GM21576 (cell line): ENCODE measurements at regions not wholly inside any gene's neighbourhood (a gene's known extent, or its start where the extent isn't known, plus 50 kb on each side); places are given as distances from the start of the nearest gene placed in this dataset.
"Not testable (repeated sequence)": the region's sequence is repeated elsewhere in the genome, so short reads cannot be mapped to it uniquely, and the experiment has no call there.

ENCODE experiments used
- ATAC-seq: cut with Tn5 transposase; IDR thresholded peaks from one replicate; pipeline ENCODE4 v1.9.1; 2021; ENCODE audit warnings: mild to moderate bottlenecking, moderate library complexity; ENCODE audit not compliant: unreplicated experiment

GRCh38 chr10:85280014-85280413 is 951.6 kb downstream of the CCSER2 start:
- ATAC-seq: no peak

- no peak for ATAC-seq
Observed at GRCh38 chr10:85284778-85285770, 956.7 kb downstream of the CCSER2 start.

GRCh38 chr10:85293483-85293882 is 965.1 kb downstream of the CCSER2 start:
- no peak for ATAC-seq

GRCh38 chr10:85311613-85312337 is 983.4 kb downstream of the CCSER2 start:
- no peak for ATAC-seq

- no peak for ATAC-seq
Observed at GRCh38 chr10:85315657-85316056, 987.3 kb downstream of the CCSER2 start.

DNA sequence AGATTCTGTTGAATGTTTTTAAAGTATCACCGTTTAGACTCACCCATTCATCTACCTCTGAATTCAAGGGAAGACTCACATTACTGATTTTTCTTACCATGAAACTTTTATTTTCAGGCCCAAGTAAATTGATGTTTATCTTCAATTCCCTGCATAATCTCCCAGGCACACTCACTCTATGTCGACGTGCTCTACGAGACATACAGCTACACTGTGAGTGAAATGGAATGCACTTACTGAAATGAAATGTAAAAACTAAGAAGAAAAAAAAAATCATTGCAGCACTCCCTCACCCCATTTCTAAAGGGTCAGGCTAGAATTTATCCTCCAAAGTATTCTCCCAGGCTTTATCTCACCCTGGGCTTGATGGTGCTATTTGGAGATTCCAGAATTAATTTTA is 987.9 kb downstream of the CCSER2 start:
- no peak for ATAC-seq

DNA sequence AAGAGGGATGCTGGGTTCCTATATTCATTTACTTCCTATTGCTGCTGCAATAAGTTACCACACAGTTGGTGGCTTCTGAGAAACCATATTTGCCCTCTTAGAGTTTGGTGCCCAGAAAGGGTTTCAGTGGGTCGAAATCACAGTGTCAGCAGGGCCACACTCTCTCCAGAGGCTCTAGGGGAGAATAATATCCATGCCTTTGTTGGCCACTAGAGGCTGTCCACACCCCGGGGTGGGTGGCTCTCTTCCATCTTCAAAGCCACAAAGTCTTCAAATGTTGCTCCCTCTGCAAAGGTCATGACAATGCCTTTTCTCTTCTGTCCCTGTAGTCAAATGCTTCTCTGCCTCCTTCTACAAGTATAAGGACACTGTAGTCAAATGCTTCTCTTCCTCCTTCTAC is 989.4 kb downstream of the CCSER2 start:
- ATAC-seq: no peak

GRCh38 chr10:85318809-85319807 is 990.7 kb downstream of the CCSER2 start:
- no peak for ATAC-seq

- no peak for ATAC-seq
Observed at GRCh38 chr10:85319826-85320225, 991.4 kb downstream of the CCSER2 start.

DNA sequence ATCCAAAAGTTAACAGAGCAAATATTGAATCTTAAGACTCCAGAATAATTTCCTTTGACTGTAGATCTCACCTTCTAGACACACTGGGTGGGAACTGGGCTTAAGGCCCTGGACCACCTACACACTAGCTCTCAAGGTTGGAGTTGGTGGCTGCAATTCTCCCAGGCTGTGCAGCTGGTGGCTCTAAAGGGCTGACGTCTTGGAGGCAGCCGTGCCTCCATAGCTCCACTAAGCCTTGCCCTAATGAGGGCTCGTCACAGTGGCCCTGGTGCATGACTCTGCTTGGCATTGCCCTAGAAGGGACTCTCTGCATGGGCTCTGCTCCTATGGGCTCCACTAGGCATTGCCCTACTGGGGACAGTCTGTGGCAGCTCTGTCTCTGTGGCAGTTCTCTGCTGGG is 1005.2 kb downstream of the CCSER2 start:
- ATAC-seq: no peak

GRCh38 chr10:85362401-85362800 is 1004.2 kb downstream of the GRID1 start:
- ATAC-seq: no peak

- ATAC-seq: no peak
Observed at GRCh38 chr10:85377029-85377806, 989.4 kb downstream of the GRID1 start.

DNA sequence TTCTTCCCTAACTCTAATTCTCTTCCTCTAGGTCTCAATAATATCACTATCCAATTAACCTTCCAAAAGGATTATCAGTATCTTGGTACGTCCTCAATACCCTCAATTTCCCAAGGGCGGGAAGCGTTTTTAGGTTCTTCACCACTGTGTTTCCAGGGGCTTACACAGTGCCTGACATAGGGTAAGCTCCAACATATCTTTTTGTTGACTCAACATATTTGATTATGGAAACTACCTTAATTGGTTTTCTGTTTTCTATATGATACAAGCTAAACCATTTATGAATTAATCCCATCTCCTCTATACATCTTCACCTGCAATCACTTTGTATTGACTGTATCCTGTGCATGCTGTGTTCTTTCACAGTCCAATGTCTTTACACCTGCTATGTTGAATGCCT is 987.3 kb downstream of the GRID1 start:
- no peak for ATAC-seq

DNA sequence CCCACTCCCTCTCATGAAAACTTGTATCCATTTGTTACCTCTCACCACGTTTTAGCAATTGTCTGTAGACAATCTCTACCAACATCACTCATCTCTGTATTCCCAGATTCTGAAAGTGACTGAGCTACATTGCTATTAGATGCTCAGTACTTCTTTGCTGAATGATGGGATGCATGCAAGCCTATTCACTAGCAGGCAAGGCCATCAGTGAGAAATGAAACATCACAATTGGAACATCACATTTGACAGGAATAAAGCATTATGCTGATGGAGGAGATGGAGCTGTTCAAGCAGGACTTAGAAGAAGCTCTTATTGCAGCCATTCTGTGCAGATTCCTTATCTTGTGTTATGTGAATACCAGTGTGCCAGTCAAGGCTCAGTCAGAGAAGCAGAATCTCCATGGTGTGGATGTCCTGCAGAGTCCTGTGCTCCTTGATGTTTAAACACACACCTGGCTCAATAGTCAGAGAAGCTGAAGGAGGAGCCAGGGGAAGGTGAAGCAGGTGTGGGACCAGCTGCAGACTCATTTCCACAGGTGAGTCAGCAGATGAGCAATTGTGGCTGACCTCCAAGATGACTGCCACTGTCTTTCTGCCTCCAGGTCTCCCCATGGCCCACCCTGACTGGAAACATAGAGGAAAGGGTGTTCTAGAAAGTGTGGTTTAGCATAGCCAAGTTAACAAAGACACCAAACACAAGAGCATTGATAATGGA is 965.5 kb downstream of the GRID1 start:
- ATAC-seq: no peak

- ATAC-seq: no peak
Observed at GRCh38 chr10:85402541-85402940, 964.1 kb downstream of the GRID1 start.

- ATAC-seq: no peak
Observed at GRCh38 chr10:85407088-85407487, 959.5 kb downstream of the GRID1 start.

GRCh38 chr10:85408388-85408787 is 958.2 kb downstream of the GRID1 start:
- no peak for ATAC-seq

- not testable (repeated sequence) for ATAC-seq
Observed at GRCh38 chr10:85410586-85410985, 956.0 kb downstream of the GRID1 start.

DNA sequence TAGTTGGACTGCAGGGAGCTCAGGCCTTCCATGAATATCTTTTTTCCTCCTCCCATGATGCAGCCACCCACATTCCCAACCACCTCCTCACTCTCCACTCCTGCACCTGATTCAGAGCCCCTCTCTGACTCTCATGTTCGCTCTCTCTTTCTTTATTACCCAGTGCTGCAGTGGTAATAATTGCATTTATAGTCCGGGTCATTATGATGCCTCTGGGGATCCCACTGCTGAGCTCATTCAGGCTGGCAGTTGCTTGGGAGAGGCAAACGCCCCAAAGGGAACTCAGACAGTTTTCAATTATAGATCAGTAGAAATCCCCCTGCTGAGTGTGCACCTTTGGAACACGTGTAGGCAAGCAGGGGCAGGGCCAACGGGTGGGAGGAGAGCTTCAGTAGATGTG is 953.0 kb downstream of the GRID1 start:
- no peak for ATAC-seq
